Glomerular visceral epithelial cell (primary cell): ENCODE measurements at regions not wholly inside any gene's neighbourhood (a gene's known extent, or its start where the extent isn't known, plus 50 kb on each side); places are given as distances from the start of the nearest gene placed in this dataset.
"Not testable (repeated sequence)": the region's sequence is repeated elsewhere in the genome, so short reads cannot be mapped to it uniquely, and the experiment has no call there.

Source experiments
- DNase-seq: peaks from one replicate; pipeline ENCODE4 v3.0.0-alpha.2; 2016; ENCODE audit errors: extremely low spot score

DNA sequence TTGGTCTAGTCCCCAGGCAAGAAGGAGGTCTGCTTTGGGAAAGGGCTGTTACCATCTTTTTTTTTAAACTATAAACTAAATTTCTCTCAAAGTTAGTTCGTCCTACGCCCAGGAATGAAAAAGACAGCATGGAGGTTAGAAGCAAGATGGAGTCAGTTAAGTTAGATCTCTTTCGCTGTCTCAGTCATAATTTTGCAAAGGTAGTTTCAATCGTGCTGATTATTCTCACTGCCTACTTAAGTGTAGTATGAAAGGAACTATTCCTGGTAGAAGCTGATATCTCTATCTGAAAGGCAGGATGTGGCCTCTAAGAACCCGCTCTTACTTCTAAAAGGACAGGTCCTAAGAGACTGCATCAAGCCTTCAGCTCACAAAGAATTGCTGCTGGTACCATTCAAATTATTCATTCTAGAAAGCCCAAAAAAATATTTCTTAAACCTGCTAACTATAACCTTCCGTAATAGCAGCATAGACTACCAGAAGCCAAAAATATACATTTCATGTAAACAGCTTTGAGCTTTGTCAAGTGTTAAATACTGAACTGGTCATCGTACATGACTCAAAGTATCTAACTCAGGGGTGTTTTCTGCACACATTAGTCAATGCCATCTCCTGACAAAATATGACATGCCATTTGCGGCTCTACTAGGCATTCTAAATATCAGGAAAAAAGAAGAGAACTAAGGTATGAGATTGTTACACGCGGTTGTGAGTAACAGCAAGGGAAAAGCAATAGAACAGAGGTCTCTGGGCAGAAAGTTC is 96.0 kb upstream of the CCDC80 start:
- DNase-seq, result no peak

DNA sequence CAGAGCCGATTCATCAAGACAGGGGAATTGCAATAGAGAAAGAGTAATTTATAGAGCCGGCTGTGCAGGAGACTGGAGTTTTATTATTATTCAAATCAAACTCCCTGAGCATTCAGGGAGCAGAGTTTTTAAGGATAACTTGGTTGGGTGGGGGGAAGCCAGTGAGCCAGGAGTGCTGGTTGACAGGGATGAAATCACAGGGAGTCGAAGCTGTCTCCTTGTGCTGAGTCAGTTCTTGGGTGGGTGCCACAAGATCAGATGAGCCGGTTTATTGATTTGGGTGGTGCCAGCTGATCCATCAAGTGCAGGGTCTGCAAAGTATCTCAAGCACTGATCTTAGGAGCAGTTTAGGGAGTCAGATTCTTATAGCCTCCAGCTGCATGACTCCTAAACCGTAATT is 95.4 kb upstream of the CCDC80 start:
- DNase-seq, result no peak

DNA sequence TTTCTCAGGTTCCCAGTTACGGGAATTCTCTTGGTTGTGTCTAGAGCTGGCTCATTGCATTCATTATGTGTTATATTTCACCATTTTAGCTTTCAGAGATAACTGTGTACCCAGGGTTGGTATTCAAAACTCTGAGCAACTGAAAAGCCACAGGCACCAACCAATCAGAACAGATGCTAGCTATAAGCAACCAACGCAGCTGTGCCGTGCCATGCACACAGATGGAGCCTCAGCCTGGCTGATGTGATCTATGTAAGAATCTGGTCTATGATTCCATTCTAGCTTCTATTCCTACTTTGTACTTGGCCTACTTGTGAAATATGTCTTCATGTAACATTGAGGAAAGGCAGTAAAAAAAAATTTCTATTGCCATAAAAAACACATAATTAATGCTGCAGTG is 95.0 kb upstream of the CCDC80 start:
- DNase-seq, result no peak

DNA sequence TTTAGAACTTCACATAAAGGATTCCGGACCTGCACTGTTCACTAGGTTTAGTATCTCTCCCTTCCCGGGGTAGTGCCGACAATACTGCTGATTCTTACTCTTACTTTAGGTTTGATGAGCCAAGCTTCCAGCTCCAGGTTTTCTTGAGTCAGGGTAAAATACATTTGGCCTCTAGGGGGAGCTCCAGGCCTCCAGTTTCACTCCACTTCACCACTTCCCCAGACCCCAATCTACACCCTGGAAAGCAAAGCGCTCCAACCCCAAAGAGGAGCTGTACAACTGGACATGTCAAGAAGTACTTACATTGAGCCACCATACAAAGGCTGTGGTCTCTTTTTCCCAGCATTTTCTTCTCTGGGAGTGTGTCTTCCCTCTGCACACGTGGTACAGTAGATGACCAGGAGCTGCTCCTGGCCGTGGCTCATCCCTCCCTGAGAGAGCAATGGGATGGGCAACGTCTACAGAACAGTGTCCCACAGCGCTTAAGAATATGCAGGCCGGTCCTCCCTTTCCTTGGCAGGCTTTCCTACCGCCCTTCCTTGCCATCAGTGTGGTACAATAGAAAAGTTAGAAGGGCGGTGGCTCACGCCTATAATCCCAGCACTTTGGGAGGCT is 93.9 kb upstream of the CCDC80 start:
- peak; percentile 75 for DNase-seq

DNA sequence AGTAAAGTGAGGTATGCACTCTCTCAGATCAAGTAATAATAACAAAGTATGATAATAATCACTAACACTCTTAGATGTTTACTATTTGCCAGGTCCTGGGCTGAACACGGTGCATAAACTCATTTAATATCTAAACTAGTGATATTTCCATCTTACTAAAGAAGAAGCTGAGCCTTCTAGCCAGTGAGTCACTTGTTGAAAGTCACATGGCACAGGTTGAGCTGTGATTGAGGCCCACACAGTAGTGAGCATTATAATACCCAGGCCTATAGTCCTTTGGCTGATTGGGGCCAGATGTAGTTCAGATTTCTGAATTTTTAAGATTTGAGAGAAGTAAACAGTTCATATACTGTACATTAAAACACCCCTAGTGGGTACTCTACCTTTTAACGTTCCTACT is 93.2 kb upstream of the CCDC80 start:
- DNase-seq, result no peak

DNA sequence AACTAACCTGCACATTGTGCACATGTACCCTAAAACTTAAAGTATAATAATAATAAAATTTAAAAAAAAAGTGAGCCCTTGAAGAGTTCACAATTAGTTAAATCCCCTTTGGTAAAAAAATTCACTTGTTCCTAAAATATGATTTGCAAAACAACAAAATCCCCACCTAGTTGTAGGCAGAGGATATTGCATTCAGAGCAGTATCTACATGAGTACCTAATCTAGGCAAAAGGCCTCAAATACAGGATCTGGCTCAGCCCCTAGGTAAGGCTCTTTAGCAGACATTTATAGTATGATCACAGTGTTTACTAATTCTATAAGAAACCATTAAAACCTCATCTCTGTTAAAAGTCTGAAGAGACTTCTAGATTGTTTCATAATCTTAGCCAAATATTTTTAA is 89.3 kb upstream of the CCDC80 start:
- no peak for DNase-seq

DNA sequence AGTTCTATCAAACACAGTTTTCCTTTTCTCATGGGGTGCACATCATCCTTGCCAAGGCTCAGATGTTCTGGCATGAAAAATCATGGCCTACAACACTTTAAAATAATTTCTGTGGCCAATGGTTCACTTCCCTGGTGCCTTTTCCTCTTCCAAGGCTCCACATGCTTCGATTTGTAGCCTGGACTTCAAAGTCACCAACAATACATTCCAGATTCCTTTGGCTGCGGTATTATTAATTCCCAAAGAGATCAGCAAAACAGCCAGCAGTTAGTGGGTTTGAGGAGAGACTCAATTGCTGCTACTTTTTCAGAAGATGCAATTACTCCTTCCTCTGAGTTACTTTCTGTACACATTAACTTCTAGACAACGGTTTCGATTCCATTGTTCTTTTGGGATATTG is 80.3 kb upstream of the CCDC80 start:
- no peak for DNase-seq

DNA sequence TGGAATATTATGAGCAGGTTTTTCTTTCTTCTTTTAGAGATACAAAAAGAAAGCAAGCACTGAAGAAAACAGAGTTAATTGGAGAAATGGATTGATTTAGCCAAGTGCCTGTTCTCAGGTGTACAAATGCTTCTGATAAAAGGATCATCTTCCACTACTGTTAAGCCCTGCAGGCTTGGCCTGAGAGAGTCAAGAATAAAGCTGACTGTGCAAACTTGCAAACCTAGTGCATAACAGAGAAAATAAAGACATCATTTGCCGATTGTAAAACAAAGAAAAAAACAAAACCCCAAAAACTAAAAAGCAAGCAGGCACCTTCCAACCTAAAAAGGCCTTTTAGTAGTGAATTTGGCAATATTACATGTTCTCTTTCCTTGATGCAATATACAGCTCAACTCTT is 78.0 kb upstream of the CCDC80 start:
- DNase-seq, result no peak

DNA sequence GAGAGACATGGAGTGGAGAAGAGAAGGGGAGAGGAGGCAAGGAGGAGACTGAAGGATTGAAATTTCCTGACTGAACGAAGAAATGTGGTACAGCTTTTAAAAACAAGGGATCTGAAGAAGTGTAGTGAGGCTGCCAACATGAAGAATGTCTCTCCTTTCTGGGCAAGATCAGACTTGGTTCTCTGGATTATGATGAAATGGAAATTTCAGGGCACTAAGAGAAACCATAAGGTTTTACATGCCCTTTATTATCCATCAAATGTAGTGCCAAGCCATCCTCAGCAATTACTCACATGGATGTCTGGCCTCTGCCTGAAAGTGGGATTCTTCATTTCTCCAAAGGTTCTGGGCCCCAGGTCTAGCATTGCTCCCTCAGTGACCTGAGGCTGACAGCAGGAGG is 77.6 kb upstream of the CCDC80 start:
- DNase-seq, result no peak

DNA sequence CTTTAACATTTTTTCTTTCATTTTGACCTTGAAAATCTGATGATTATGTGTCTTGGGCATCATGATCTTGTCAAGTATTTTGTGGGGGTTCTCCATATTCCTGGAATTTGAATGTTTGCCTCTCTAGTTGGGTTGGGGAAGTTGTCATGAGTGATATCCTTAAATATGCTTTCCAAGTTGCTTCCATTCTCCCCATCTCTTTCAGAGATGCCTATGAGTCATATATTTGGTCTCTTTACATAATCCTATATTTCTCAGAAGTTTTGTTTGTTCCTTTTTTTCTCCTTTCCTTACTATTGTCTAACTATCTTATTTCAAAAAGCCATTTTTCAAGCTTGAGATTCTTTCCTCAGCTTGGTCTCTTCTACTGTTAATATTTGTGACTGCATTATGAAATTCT is 69.0 kb upstream of the CCDC80 start:
- no peak for DNase-seq

DNA sequence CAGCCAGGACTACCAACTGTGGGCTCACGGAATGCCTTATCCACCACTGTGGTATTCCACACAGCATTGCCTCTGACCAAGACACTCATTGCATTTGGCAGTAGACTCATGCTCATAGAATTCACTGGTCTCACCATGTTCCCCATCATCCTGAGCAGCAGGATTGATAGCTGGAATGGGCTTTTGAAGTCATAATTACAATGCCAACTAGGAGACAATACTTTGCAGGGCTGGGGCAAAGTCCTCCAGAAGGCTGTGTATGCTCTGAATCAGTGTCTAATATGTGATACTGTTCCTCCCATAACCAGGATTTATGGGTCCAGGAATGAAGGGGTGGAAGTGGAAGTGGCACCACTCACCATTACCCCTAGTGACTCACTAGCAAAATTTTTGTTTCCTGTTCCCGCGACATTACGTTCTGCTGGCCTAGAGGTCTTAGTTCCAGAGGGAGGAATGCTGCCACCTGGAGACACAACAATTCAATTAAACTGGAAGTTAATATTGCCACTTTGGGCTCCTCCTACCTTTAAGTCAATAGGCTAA is 58.6 kb upstream of the CCDC80 start:
- peak; percentile 74 for DNase-seq

DNA sequence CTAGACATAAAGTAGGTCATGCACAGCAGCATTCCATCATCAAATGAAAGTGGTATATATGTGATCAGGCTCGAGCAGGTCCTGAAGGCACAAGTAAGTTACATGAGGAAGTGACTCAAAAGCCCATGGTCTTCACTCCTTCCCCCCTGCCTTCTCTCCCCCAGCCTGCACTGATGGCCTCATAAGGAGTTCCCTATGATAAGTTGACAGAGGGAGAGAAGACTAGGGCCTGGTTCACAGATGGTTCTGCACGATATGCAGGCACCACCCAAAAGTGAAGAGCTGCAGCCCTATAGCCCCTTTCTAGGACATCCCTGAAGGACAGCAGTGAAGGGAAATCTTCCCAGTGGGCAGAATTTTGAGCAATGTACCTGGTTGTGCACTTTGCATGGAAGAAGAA is 57.5 kb upstream of the CCDC80 start:
- not testable (repeated sequence) for DNase-seq

DNA sequence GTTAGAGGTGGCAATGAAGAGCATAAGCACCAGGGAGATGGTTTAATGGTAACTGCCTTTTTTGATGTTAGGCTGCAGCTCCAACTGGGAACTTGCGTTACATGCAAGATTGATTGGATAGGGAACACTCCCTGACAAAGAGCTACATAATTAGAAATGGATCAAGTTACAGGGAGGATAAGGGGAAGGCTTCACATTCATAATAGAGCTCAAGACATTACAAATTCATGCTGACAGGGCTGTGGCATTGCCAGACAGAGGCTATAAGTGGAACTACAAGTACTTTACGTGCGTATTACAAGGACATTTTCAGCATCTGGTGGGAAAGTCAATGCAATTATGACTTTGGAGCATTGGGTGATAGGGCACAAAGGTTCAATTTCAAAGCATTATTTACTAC is 55.3 kb upstream of the CCDC80 start:
- not testable (repeated sequence) for DNase-seq

DNA sequence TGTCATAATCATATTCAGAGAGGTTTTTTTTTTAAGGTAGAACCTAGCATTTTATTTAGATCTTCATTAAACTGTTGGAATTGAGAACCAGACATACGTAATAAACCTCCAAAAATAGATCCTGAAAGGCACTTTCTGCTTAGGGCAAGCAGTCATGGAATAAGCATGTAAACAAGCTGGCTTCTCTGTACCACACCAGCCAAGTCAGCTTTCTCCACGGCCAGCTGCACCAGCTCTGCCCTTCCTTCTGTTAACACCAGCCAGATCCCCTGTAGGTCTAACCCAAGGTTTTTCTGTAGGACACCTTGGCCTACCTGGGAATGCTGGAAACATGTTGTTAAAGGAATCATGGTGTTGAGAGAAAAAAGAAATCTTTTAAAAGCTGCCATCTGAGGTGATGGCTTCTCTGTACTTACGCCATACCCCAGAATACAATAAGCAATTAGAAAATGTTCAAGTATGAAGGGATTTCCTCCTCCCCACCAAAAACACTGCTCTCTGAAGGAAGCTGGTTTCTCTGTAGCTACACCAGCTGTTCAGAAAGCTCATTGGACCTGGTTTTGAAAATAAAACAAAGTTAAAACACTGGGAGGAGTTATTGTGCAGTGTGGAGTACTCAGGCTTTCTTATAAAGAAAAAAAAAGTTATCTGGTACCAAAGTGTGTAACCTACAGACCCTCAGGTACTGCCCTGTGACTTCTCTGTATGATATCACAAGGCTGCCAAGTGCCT is 54.6 kb upstream of the CCDC80 start:
- DNase-seq, result not testable (repeated sequence)

DNA sequence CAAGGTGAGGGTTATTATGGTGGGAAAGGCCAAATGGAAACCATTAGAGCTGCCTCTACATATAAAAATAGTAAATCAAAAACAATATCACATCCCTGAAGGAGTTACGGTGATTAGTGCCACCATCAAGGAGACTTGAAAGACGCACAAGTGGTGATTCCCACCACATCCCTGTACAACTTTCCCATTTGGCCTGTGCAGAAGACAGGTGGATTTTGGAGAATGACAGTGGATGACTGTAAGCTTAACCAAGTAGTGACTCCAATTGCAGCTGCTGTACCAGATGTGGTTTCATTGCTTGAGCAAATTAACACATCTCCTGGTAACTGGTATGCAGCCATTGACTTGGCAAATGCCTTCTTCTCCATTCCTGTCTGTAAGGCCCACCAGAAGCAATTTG is 54.0 kb upstream of the CCDC80 start:
- DNase-seq, result not testable (repeated sequence)

DNA sequence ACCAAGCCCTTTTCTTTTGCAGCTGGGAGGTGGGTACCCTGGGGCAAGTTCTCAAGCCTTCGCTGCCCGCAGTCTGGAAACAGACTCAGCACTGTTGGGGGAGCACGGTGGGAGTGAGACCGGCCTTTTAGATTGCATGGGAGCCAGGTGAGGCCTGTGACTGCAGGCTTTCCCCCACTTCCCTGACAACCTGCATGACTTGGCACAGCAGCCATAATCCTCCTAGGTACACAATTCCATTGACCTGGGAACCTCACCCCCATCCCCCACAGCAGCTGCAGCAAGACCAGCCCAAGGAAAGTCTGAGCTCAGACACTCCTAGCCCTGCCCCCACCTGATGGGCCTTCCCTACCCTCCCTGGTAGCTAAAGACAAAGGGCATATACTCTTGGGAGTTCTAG is 52.2 kb upstream of the CCDC80 start:
- no peak for DNase-seq
